Heart right ventricle (tissue), 16 donors: ENCODE measurements at regions not wholly inside any gene's neighbourhood (a gene's known extent, or its start where the extent isn't known, plus 50 kb on each side); places are given as distances from the start of the nearest gene placed in this dataset.

Experiments used
- ATAC-seq, 8 donors: fragments of 200-7000 bp; cut with Tn5 transposase; one replicate each; pipeline ENCODE4 v1.9.1; 2020; ENCODE audit warnings: mild to moderate bottlenecking in 8 of 8, moderate library complexity in 8 of 8, moderate number of reproducible peaks in 1 of 8
- DNase-seq, 2 donors: peaks; one replicate each; pipeline ENCODE4 v3.0.0-alpha.2; 2020
- H3K27ac ChIP-seq, 10 donors: fragments of 200-600 bp; sonication (generic) in 2 of 10; one replicate each; pipeline versions ENCODE4 v1.5.0 to v1.8.0; 2020 to 2022; ENCODE audit warnings: mild to moderate bottlenecking in 3 of 10
- H3K27me3 ChIP-seq, 7 donors: fragments of 200-600 bp; one replicate each; pipeline ENCODE4 v1.8.0; 2021 to 2022; ENCODE audit warnings: mild to moderate bottlenecking in 2 of 7
- H3K36me3 ChIP-seq, 9 donors: fragments of 200-600 bp; sonication (generic) in 1 of 9; one replicate each; pipeline versions ENCODE4 v1.5.0 to v1.8.0; 2020 to 2022; ENCODE audit warnings: mild to moderate bottlenecking in 2 of 9
- H3K4me1 ChIP-seq, 9 donors: fragments of 200-600 bp; sonication (generic) in 1 of 9; one replicate each; pipeline versions ENCODE4 v1.5.0 to v1.8.0; 2020 to 2022; ENCODE audit warnings: mild to moderate bottlenecking in 4 of 9
- H3K4me3 ChIP-seq, 10 donors: fragments of 200-600 bp; sonication (generic) in 2 of 10; one replicate each; pipeline versions ENCODE4 v1.5.0 to v1.8.0; 2020 to 2022; ENCODE audit warnings: mild to moderate bottlenecking in 7 of 10, moderate library complexity in 2 of 10
- H3K9me3 ChIP-seq, 11 donors: fragments of 200-600 bp in 10 of 11; sonication (generic) in 2 of 11; one replicate each; pipeline versions ENCODE4 v1.5.0 to v1.8.0; 2013 to 2022; ENCODE audit warnings: mild to moderate bottlenecking in 2 of 11, control low read depth in 1 of 11, moderate library complexity in 1 of 11
- CTCF ChIP-seq, 9 donors: fragments of 200-600 bp; sonication (generic) in 2 of 9; IDR thresholded peaks; one replicate each; pipeline versions ENCODE4 v1.5.0 to v1.8.0; 2021 to 2022; ENCODE audit warnings: antibody characterized with exemption in 9 of 9, mild to moderate bottlenecking in 5 of 9, moderate library complexity in 1 of 9
- WGBS, 2 donors: extraction: QIAGEN DNeasy Blood & Tissue Kit; methylation state at CpG; one replicate each; pipeline ENCODE4 v1.1.7; 2013; ENCODE audit warnings: inconsistent platforms in 1 of 2; 5-methylcytosine and 5-hydroxymethylcytosine counted together
- intact Hi-C, 10 donors: fragments of 100-400 bp; cut with DNase I; formaldehyde crosslinking; loops; one replicate each; pipeline versions ENCODE4 v1.11.1 to v1.14.2; 2022
- donor health status: Arrhythmogenic right ventricular cardiomyopathy.
- donor health status: ischemic (EF 13 %, LVEDD 7.1; RV severe dilation, severe dysfunction).
- donor health status: healthy with polysubstance abuse.
- donor health status: DM: no; HTN: yes; CAD: no.
- donor health status: DM: no; HTN: no; CAD: no.
- donor health status: ischemic (EF 25% LVEDD 6.9; RV normal size, moderate dysfunction).
- donor health status: ischemic (EF 25% LVEDD 5.7; RV mildly dilated, moderate dysfunction).
- donor health status: healthy.
- donor health status: DM: yes; HTN: yes; CAD: no.
- donor health status: Ischemic cardiomyopathy.
- donor health status: ischemic (EF 35%, LVEDD 5.7; RV mildly dilated, moderate dysfunction).
- donor health status: nonischemic (EF 11% LVEDD 7.7; RV severe dilation, severe dysfunction).
- donor health status: DM: yes; HTN: yes; CAD: no.
- donor health status: PGD.
- donor health status: ischemic (EF 29% LVEDD 5.4; RV normal size, mild dysfunction).
- donor health status: nonischemic (EF 23%, LVEDD 6.1; RV moderate dilation, normal function).

- intact Hi-C loops = no loop called here
- Histone ChIP-seq H3K4me3 (no peak overlapping the region), H3K4me1 (no peaks in the 10 kb centered on the region), H3K27me3 (no peaks in the 10 kb centered on the region), H3K36me3 (no peaks in the 10 kb centered on the region), H3K27ac (no peak overlapping the region), H3K9me3 (peaks cover 0 to 3% (median 0%) of the 10 kb centered on the region in 11 donors)
- ATAC-seq = no peak
- TF ChIP-seq CTCF (IDR thresholded peaks at IDR 0.05) = no peak
- 83 to 84% methylated on average over 9 of the region's 9 CpGs for WGBS, 2 donors
- DNase-seq = no peak
Observed at GRCh38 chrX:94871640-94872039, 1197.6 kb downstream of the FAM133A start.

- 75 to 81% methylated on average over 4 of the region's 4 CpGs for WGBS, 2 donors
- H3K27ac ChIP-seq = no peak overlapping the region
- H3K4me1 ChIP-seq = no peaks in the 10 kb centered on the region
- no peaks in the 10 kb centered on the region for H3K27me3 ChIP-seq
- DNase-seq (no peak), ATAC-seq (no peak)
- no peak overlapping the region for H3K4me3 ChIP-seq
- no peak for TF ChIP-seq CTCF (IDR thresholded peaks at IDR 0.05)
- H3K9me3 ChIP-seq = peaks cover 0 to 12% (median 0%) of the 10 kb centered on the region in 11 donors
- H3K36me3 ChIP-seq = no peaks in the 10 kb centered on the region
- intact Hi-C loops = no loop called here
Observed at GRCh38 chrX:94901849-94902248, 1227.8 kb downstream of the FAM133A start.

- H3K27ac ChIP-seq = no peak overlapping the region
- peak in 6 of 8 donors; percentile 20 to 77 (median 40) for ATAC-seq
- 54 to 62% methylated on average over 7 of the region's 7 CpGs for WGBS, 2 donors
- H3K9me3 ChIP-seq = no peaks in the 10 kb centered on the region
- H3K4me1 ChIP-seq = no peaks in the 10 kb centered on the region
- no peaks in the 10 kb centered on the region for H3K36me3 ChIP-seq
- no peak overlapping the region for H3K4me3 ChIP-seq
- DNase-seq = peak; percentile 9 to 10
- intact Hi-C loops = no loop called here
- peaks cover 0 to 7% (median 0%) of the 10 kb centered on the region in 7 donors for H3K27me3 ChIP-seq
- no peak for TF ChIP-seq CTCF (IDR thresholded peaks at IDR 0.05)
Observed at GRCh38 chrX:94908171-94908570, 1234.2 kb downstream of the FAM133A start.

GRCh38 chrX:94908648-94909047, 1234.6 kb downstream of the FAM133A start:
- intact Hi-C loops = no loop called here
- Histone ChIP-seq H3K4me3 (no peak overlapping the region), H3K36me3 (no peaks in the 10 kb centered on the region), H3K27me3 (peaks cover 0 to 7% (median 0%) of the 10 kb centered on the region in 7 donors), H3K27ac (no peak overlapping the region), H3K9me3 (no peaks in the 10 kb centered on the region), H3K4me1 (no peaks in the 10 kb centered on the region)
- no peak for TF ChIP-seq CTCF (IDR thresholded peaks at IDR 0.05)
- DNase-seq = no peak
- 71 to 73% methylated on average over 7 of the region's 7 CpGs for WGBS, 2 donors
- ATAC-seq = no peak
